HCT116 (cell line): ENCODE measurements at regions not wholly inside any gene's neighbourhood (a gene's known extent, or its start where the extent isn't known, plus 50 kb on each side); places are given as distances from the start of the nearest gene placed in this dataset.

Source experiments
- CTCF ChIP-seq, 3 experiments: fragments of 200-600 bp in 1 of 3; sonication (generic) in 1 of 3; IDR thresholded peaks in 2 of 3; conservative IDR thresholded peaks in 1 of 3; 2 replicates each; pipeline ENCODE4 v1.5.1; 2012 to 2017; ENCODE audit warnings: low read depth in 2 of 3, low read length in 2 of 3, antibody characterized with exemption in 1 of 3, borderline replicate concordance in 1 of 3, control low read depth in 1 of 3, mild to moderate bottlenecking in 1 of 3, mixed read lengths in 1 of 3, mixed run types in 1 of 3, moderate library complexity in 1 of 3; ENCODE audit not compliant: insufficient read depth in 1 of 3
- EZH2 ChIP-seq: fragments of 200-600 bp; sonication (generic); IDR thresholded peaks from 2 replicates; pipeline ENCODE4 v1.6.1; 2017; ENCODE audit warnings: antibody characterized with exemption, mixed run types
- JUND ChIP-seq: IDR thresholded peaks from 2 replicates; pipeline ENCODE4 v1.6.1; 2012
- POLR2A ChIP-seq: IDR thresholded peaks from 2 replicates; pipeline ENCODE4 v1.7.0; 2011; ENCODE audit warnings: borderline replicate concordance; ENCODE audit not compliant: insufficient read depth, insufficient read length; ENCODE audit errors: extremely low read depth
- POLR2AphosphoS5 ChIP-seq: IDR thresholded peaks from 2 replicates; pipeline ENCODE4 v1.6.1; 2011; ENCODE audit warnings: mild to moderate bottlenecking, low read depth, low read length, moderate library complexity
- REST ChIP-seq: IDR thresholded peaks from 2 replicates; pipeline ENCODE4 v1.6.1; 2012; ENCODE audit warnings: low read depth
- TCF7L2 ChIP-seq: IDR thresholded peaks from 2 replicates; pipeline ENCODE4 v1.7.0; 2011; ENCODE audit warnings: borderline replicate concordance, inconsistent platforms; ENCODE audit not compliant: insufficient read depth, insufficient read length; ENCODE audit errors: extremely low read depth
- ZFX ChIP-seq: fragments of 450-650 bp; IDR thresholded peaks from 2 replicates; pipeline ENCODE4 v1.6.1; 2017
- ZNF274 ChIP-seq: fragments of 200-500 bp; sonication (Bioruptor generic); IDR thresholded peaks from 2 replicates; pipeline ENCODE4 v1.6.1; 2014; ENCODE audit warnings: mild to moderate bottlenecking, low read depth, low read length, inconsistent platforms

GRCh38 chr12:85374981-85375380 is 95.0 kb downstream of the ALX1 start:
- TF ChIP-seq CTCF (IDR thresholded peaks at IDR 0.05 in 2 of 3, conservative IDR thresholded peaks at IDR 0.05 in 1 of 3; ENCODE audit: borderline replicate concordance in 1 of 3, insufficient read depth in 1 of 3, low read depth in 2 of 3, low read length in 2 of 3): no peak
- no peak for TF ChIP-seq EZH2
- no peak for TF ChIP-seq REST
- TF ChIP-seq ZFX: no peak
- no peak for TF ChIP-seq POLR2A
- no peak for TF ChIP-seq JUND
- no peak for TF ChIP-seq TCF7L2
- TF ChIP-seq ZNF274: no peak
- TF ChIP-seq POLR2AphosphoS5: no peak
